Neural progenitor cell (in vitro differentiated cells): ENCODE measurements at regions not wholly inside any gene's neighbourhood (a gene's known extent, or its start where the extent isn't known, plus 50 kb on each side); places are given as distances from the start of the nearest gene placed in this dataset.

Source experiments
- DNase-seq: peaks from one replicate; pipeline ENCODE4 v3.0.0-alpha.2; 2016; ENCODE audit warnings: low spot score
- H2AFZ ChIP-seq: fragments of 200-600 bp; sonication (generic); replicated peaks from 2 replicates; pipeline ENCODE4 v1.6.1; 2016; ENCODE audit warnings: antibody characterized with exemption
- H3F3A ChIP-seq: fragments of 200-600 bp; sonication (generic); 2 replicates; pipeline ENCODE4 v1.6.1; 2016; ENCODE audit warnings: antibody characterized with exemption, low read depth
- H3K27ac ChIP-seq: fragments of 200-600 bp; sonication (generic); 2 replicates; pipeline ENCODE4 v1.5.1; 2016; ENCODE audit warnings: mild to moderate bottlenecking
- H3K27me3 ChIP-seq: fragments of 200-600 bp; sonication (generic); 2 replicates; pipeline ENCODE4 v1.6.1; 2016; ENCODE audit warnings: mild to moderate bottlenecking, moderate library complexity
- H3K36me3 ChIP-seq: fragments of 200-600 bp; sonication (generic); 2 replicates; pipeline ENCODE4 v1.5.1; 2016
- H3K4me1 ChIP-seq: fragments of 200-600 bp; sonication (generic); 2 replicates; pipeline ENCODE4 v1.6.1; 2016; ENCODE audit warnings: mixed run types
- H3K4me2 ChIP-seq: fragments of 200-600 bp; sonication (generic); 2 replicates; pipeline ENCODE4 v1.6.1; 2016
- H3K4me3 ChIP-seq: fragments of 200-600 bp; sonication (generic); 2 replicates; pipeline ENCODE4 v1.5.1; 2016
- H3K79me2 ChIP-seq: fragments of 200-600 bp; sonication (generic); 2 replicates; pipeline ENCODE4 v1.6.1; 2016; ENCODE audit warnings: low read depth
- H3K9ac ChIP-seq: fragments of 200-600 bp; sonication (generic); 2 replicates; pipeline ENCODE4 v1.6.1; 2016
- H3K9me3 ChIP-seq: fragments of 200-600 bp; sonication (generic); 2 replicates; pipeline ENCODE4 v1.5.1; 2016; ENCODE audit warnings: low read depth
- H4K20me1 ChIP-seq: fragments of 200-600 bp; sonication (generic); 2 replicates; pipeline ENCODE4 v1.6.1; 2016; ENCODE audit warnings: low read depth
- H3K27ac Mint-ChIP-seq: 3 replicates; pipeline ENCODE4 v1.8.0; 2021; ENCODE audit warnings: mixed read lengths
- H3K27me3 Mint-ChIP-seq: 2 replicates; pipeline ENCODE4 v1.8.0; 2022; ENCODE audit warnings: low read depth, mild to moderate bottlenecking, inconsistent platforms, moderate library complexity, mixed read lengths; ENCODE audit not compliant: insufficient read depth
- H3K36me3 Mint-ChIP-seq: 3 replicates; pipeline ENCODE4 v1.8.0; 2021; ENCODE audit warnings: mixed read lengths
- H3K4me1 Mint-ChIP-seq: 3 replicates; pipeline ENCODE4 v1.8.0; 2021; ENCODE audit warnings: mixed read lengths
- H3K4me3 Mint-ChIP-seq: 3 replicates; pipeline ENCODE4 v1.8.0; 2021; ENCODE audit warnings: mild to moderate bottlenecking, moderate library complexity, mixed read lengths
- H3K9me3 Mint-ChIP-seq: 3 replicates; pipeline ENCODE4 v1.8.0; 2020; ENCODE audit warnings: mixed read lengths
- CTCF ChIP-seq: fragments of 200-600 bp; sonication (generic); IDR thresholded peaks from 2 replicates; pipeline ENCODE4 v1.5.1; 2017; ENCODE audit warnings: antibody characterized with exemption, mild to moderate bottlenecking
- EZH2 ChIP-seq: fragments of 200-600 bp; sonication (generic); IDR thresholded peaks from 2 replicates; pipeline ENCODE4 v1.6.1; 2017; ENCODE audit warnings: antibody characterized with exemption, mild to moderate bottlenecking, moderate library complexity
- EZH2phosphoT487 ChIP-seq: fragments of 200-600 bp; sonication (generic); IDR thresholded peaks from 2 replicates; pipeline ENCODE4 v1.6.1; 2017; ENCODE audit warnings: antibody characterized with exemption

- Histone ChIP-seq H3K4me2 (no peak overlapping the region), H4K20me1 (no peaks in the 10 kb centered on the region), H3K4me3 (no peak overlapping the region), H3K9me3 (no peaks in the 10 kb centered on the region), H3K36me3 (no peaks in the 10 kb centered on the region), H3F3A (no peaks in the 10 kb centered on the region), H2AFZ (no peak overlapping the region), H3K27ac (no peak overlapping the region), H3K27me3 (no peaks in the 10 kb centered on the region), H3K4me1 (no peaks in the 10 kb centered on the region), H3K9ac (no peak overlapping the region), H3K79me2 (no peaks in the 10 kb centered on the region)
- no peak for DNase-seq
- Mint-ChIP-seq H3K4me1 (peaks cover 13% of the 10 kb centered on the region), H3K9me3 (peaks cover 12% of the 10 kb centered on the region), H3K27ac (no peak overlapping the region), H3K4me3 (no peak overlapping the region), H3K27me3 (peaks cover 15% of the 10 kb centered on the region), H3K36me3 (no peaks in the 10 kb centered on the region)
- TF ChIP-seq EZH2phosphoT487: no peak
- TF ChIP-seq EZH2: no peak
- no peak for TF ChIP-seq CTCF
Observed at GRCh38 chr2:234603619-234604018, 106.7 kb upstream of the ARL4C start.

- H3F3A ChIP-seq: peaks cover 14% of the 10 kb centered on the region
- peaks cover 11% of the 10 kb centered on the region for H3K4me1 ChIP-seq
- Mint-ChIP-seq H3K4me3 (no peak overlapping the region), H3K27me3 (peaks cover 15% of the 10 kb centered on the region), H3K4me1 (peaks cover 29% of the 10 kb centered on the region), H3K36me3 (no peaks in the 10 kb centered on the region), H3K27ac (no peak overlapping the region), H3K9me3 (peaks cover 12% of the 10 kb centered on the region)
- H3K4me2 ChIP-seq: no peak overlapping the region
- H3K9ac ChIP-seq: no peak overlapping the region
- H3K9me3 ChIP-seq: no peaks in the 10 kb centered on the region
- no peak overlapping the region for H3K27ac ChIP-seq
- no peak overlapping the region for H3K4me3 ChIP-seq
- H3K36me3 ChIP-seq: no peaks in the 10 kb centered on the region
- H4K20me1 ChIP-seq: no peaks in the 10 kb centered on the region
- no peaks in the 10 kb centered on the region for H3K79me2 ChIP-seq
- TF ChIP-seq EZH2phosphoT487: no peak
- no peak for TF ChIP-seq CTCF
- no peak for TF ChIP-seq EZH2
- H3K27me3 ChIP-seq: no peaks in the 10 kb centered on the region
- DNase-seq: no peak
- H2AFZ ChIP-seq: no peak overlapping the region
Observed at GRCh38 chr2:234601213-234601612, 104.3 kb upstream of the ARL4C start.

- H3K4me2 ChIP-seq: no peak overlapping the region
- Mint-ChIP-seq H3K36me3 (peaks cover 5% of the 10 kb centered on the region), H3K4me3 (peak overlapping the region; percentile 64), H3K27ac (peak overlapping the region; percentile 100), H3K9me3 (peaks cover 24% of the 10 kb centered on the region), H3K4me1 (peaks cover 32% of the 10 kb centered on the region), H3K27me3 (peaks cover 9% of the 10 kb centered on the region)
- no peaks in the 10 kb centered on the region for H3K27me3 ChIP-seq
- no peaks in the 10 kb centered on the region for H4K20me1 ChIP-seq
- no peak for DNase-seq
- H3F3A ChIP-seq: peaks cover 18% of the 10 kb centered on the region
- H3K79me2 ChIP-seq: no peaks in the 10 kb centered on the region
- no peak overlapping the region for H3K4me3 ChIP-seq
- no peaks in the 10 kb centered on the region for H3K9me3 ChIP-seq
- no peaks in the 10 kb centered on the region for H3K36me3 ChIP-seq
- peaks cover 11% of the 10 kb centered on the region for H3K4me1 ChIP-seq
- no peak overlapping the region for H2AFZ ChIP-seq
- H3K9ac ChIP-seq: no peak overlapping the region
- TF ChIP-seq CTCF (no peak), EZH2phosphoT487 (no peak), EZH2 (no peak)
- H3K27ac ChIP-seq: no peak overlapping the region
Observed at GRCh38 chr2:234597576-234597861, 100.6 kb upstream of the ARL4C start.
